ENCODE measurements at regions not wholly inside any gene's neighbourhood (a gene's known extent, or its start where the extent isn't known, plus 50 kb on each side); places are given as distances from the start of the nearest gene placed in this dataset.
"Not testable (repeated sequence)": the region's sequence is repeated elsewhere in the genome, so short reads cannot be mapped to it uniquely, and the experiment has no call there.

GRCh38 chr4:38532908-38533499, 131.0 kb upstream of the KLF3 start:
- H3K27me3 ChIP-seq, result no peaks in the 10 kb centered on the region
- H3K9me3 ChIP-seq, result no peaks in the 10 kb centered on the region
- H3K4me1 ChIP-seq, result no peaks in the 10 kb centered on the region
- intact Hi-C loops (cut with DNase I; ENCODE audit: low total_unique reads), result no loop called here
- TF ChIP-seq POLR2AphosphoS5 (IDR thresholded peaks at IDR 0.05), result no peak
- no peak for TF ChIP-seq CTCF (IDR thresholded peaks at IDR 0.05)
- TF ChIP-seq POLR2A (IDR thresholded peaks at IDR 0.05), result no peak
- no peak for DNase-seq (ENCODE audit: low spot score in 2 of 2)
- H3K4me3 ChIP-seq, result no peak overlapping the region
- no peak overlapping the region for H3K27ac ChIP-seq
- no peaks in the 10 kb centered on the region for H3K36me3 ChIP-seq

- H3K27ac ChIP-seq, result no peak overlapping the region
- no peak for DNase-seq (ENCODE audit: low spot score in 2 of 2)
- no peaks in the 10 kb centered on the region for H3K36me3 ChIP-seq
- H3K4me3 ChIP-seq, result no peak overlapping the region
- TF ChIP-seq CTCF (IDR thresholded peaks at IDR 0.05), result no peak
- no peak for TF ChIP-seq POLR2A (IDR thresholded peaks at IDR 0.05)
- no peak for TF ChIP-seq POLR2AphosphoS5 (IDR thresholded peaks at IDR 0.05)
- no peaks in the 10 kb centered on the region for H3K9me3 ChIP-seq
- intact Hi-C loops (cut with DNase I; ENCODE audit: low total_unique reads), result no loop called here
- no peaks in the 10 kb centered on the region for H3K27me3 ChIP-seq
- H3K4me1 ChIP-seq, result no peaks in the 10 kb centered on the region
Observed at GRCh38 chr4:38534344-38535045, 129.5 kb upstream of the KLF3 start.

- H3K27ac ChIP-seq; intact Hi-C loops (cut with DNase I; ENCODE audit: low total_unique reads); DNase-seq (ENCODE audit: low spot score in 2 of 2); H3K9me3 ChIP-seq; H3K4me3 ChIP-seq; H3K4me1 ChIP-seq; H3K36me3 ChIP-seq; H3K27me3 ChIP-seq: not testable (repeated sequence)
Observed at GRCh38 chr4:38535071-38535470, 128.9 kb upstream of the KLF3 start.

- intact Hi-C loops (cut with DNase I; ENCODE audit: low total_unique reads), result no loop called here
- H3K27me3 ChIP-seq, result no peaks in the 10 kb centered on the region
- no peaks in the 10 kb centered on the region for H3K4me1 ChIP-seq
- H3K9me3 ChIP-seq, result no peaks in the 10 kb centered on the region
- H3K27ac ChIP-seq, result no peak overlapping the region
- TF ChIP-seq CTCF (IDR thresholded peaks at IDR 0.05) (no peak), POLR2A (IDR thresholded peaks at IDR 0.05) (no peak)
- DNase-seq (ENCODE audit: low spot score in 2 of 2), result no peak
- H3K36me3 ChIP-seq, result no peaks in the 10 kb centered on the region
- H3K4me3 ChIP-seq, result no peak overlapping the region
Observed at GRCh38 chr4:38535717-38536116, 128.3 kb upstream of the KLF3 start.

GRCh38 chr4:38536716-38537115, 127.3 kb upstream of the KLF3 start:
- no peaks in the 10 kb centered on the region for H3K27me3 ChIP-seq
- intact Hi-C loops (cut with DNase I; ENCODE audit: low total_unique reads), result no loop called here
- no peak overlapping the region for H3K27ac ChIP-seq
- no peak overlapping the region for H3K4me3 ChIP-seq
- H3K36me3 ChIP-seq, result no peaks in the 10 kb centered on the region
- TF ChIP-seq POLR2A (IDR thresholded peaks at IDR 0.05), result no peak
- TF ChIP-seq CTCF (IDR thresholded peaks at IDR 0.05), result no peak
- no peak for TF ChIP-seq POLR2AphosphoS5 (IDR thresholded peaks at IDR 0.05)
- no peaks in the 10 kb centered on the region for H3K4me1 ChIP-seq
- H3K9me3 ChIP-seq, result no peaks in the 10 kb centered on the region
- DNase-seq (ENCODE audit: low spot score in 2 of 2), result no peak

Measured in breast epithelium (tissue), 4 donors.